Natural killer cell (primary cell): ENCODE measurements at regions not wholly inside any gene's neighbourhood (a gene's known extent, or its start where the extent isn't known, plus 50 kb on each side); places are given as distances from the start of the nearest gene placed in this dataset.

Experiments used
- ATAC-seq, 3 donors: fragments of 150-1000 bp in 2 of 3; fragments of 200-7000 bp in 1 of 3; cut with Tn5 transposase; 1 replicate in 1 of 3; 2 replicates in 2 of 3; pipeline ENCODE4 v1.10.0; 2021; ENCODE audit warnings: mild to moderate bottlenecking in 2 of 3, moderate library complexity in 2 of 3
- DNase-seq, 2 donors: peaks; one replicate each; pipeline versions ENCODE4 v3.0.0 to v3.0.0-alpha.2; 2013 to 2021; ENCODE audit warnings: mixed read lengths in 1 of 2
- H3K27ac ChIP-seq: one replicate; pipeline ENCODE4 v1.5.1; 2013; ENCODE audit warnings: mild to moderate bottlenecking, low read length
- H3K27me3 ChIP-seq: one replicate; pipeline ENCODE4 v1.6.1; 2013; ENCODE audit warnings: low read length; ENCODE audit not compliant: control insufficient read depth, insufficient read depth
- H3K36me3 ChIP-seq: one replicate; pipeline ENCODE4 v1.6.1; 2013; ENCODE audit warnings: low read length; ENCODE audit not compliant: control insufficient read depth, insufficient read depth
- H3K4me1 ChIP-seq: one replicate; pipeline ENCODE4 v1.6.1; 2013; ENCODE audit warnings: low read length; ENCODE audit not compliant: control insufficient read depth, insufficient read depth
- H3K4me3 ChIP-seq: one replicate; pipeline ENCODE4 v1.5.1; 2013; ENCODE audit warnings: low read length
- H3K9me3 ChIP-seq: one replicate; pipeline ENCODE4 v1.6.1; 2013; ENCODE audit warnings: low read length; ENCODE audit not compliant: control insufficient read depth, insufficient read depth
- H3K27ac Mint-ChIP-seq, 2 donors: one replicate each; pipeline ENCODE4 v1.8.0; 2022; ENCODE audit warnings: mild to moderate bottlenecking in 2 of 2, mixed read lengths in 2 of 2, moderate library complexity in 1 of 2
- H3K27me3 Mint-ChIP-seq, 2 donors: one replicate each; pipeline ENCODE4 v1.8.0; 2022; ENCODE audit warnings: low read depth in 2 of 2, mixed read lengths in 2 of 2
- H3K36me3 Mint-ChIP-seq: one replicate; pipeline ENCODE4 v1.8.0; 2022; ENCODE audit warnings: mixed read lengths
- H3K4me1 Mint-ChIP-seq, 2 donors: one replicate each; pipeline ENCODE4 v1.8.0; 2022; ENCODE audit warnings: mixed read lengths in 2 of 2
- H3K4me3 Mint-ChIP-seq: one replicate; pipeline ENCODE4 v1.8.0; 2022; ENCODE audit warnings: mild to moderate bottlenecking, moderate library complexity, mixed read lengths
- H3K9me3 Mint-ChIP-seq, 2 donors: one replicate each; pipeline ENCODE4 v1.8.0; 2022; ENCODE audit warnings: mixed read lengths in 2 of 2
- WGBS: methylation state at CpG from one replicate; pipeline ENCODE4 v1.1.7; 2013; ENCODE audit warnings: missing lambda C conversion rate; ENCODE audit not compliant: insufficient coverage; 5-methylcytosine and 5-hydroxymethylcytosine counted together
- intact Hi-C: fragments of 100-400 bp; cut with micrococcal nuclease; formaldehyde crosslinking; loops from one replicate; pipeline ENCODE4 v1.14.2; 2022
- TF ChIP-seq, protein P1 (sequence below): fragments of 200-600 bp; IDR thresholded peaks from one replicate; pipeline ENCODE4 v1.8.0; 2022; ENCODE audit warnings: antibody characterized with exemption

DNA sequence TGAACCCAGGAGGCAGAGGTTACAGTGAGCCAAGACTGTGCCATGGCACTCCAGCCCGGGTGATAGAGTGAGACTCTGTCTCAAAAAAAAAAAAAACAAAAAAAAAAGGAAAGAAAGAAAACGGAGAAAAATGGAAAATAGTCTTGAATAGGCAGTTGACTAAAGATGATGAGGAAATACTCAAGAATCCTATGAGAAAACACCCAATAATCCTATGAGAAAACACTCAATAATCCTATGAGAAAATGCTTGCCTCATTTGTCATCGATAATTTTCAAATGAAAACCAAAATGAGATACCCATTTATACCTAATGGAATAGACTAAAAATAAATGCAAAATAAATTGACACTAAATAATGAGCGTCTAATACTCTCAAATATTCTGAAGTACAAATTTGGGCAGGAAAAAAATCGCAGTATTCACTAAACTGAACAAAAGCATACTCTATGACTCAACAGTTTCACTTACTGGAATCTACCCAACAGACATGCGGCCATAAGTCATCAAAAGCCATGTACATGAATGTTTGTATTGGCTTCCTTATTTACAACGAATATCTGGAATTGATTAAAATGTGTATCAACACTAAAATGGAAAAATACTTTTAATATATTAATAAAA lies 733.9 kb upstream of the CHRM3 start:
- H3K4me1 Mint-ChIP-seq: no peaks in the 10 kb centered on the region
- Histone ChIP-seq H3K27ac (no peak overlapping the region), H3K27me3 (no peaks in the 10 kb centered on the region), H3K9me3 (no peaks in the 10 kb centered on the region), H3K4me1 (no peaks in the 10 kb centered on the region), H3K4me3 (no peak overlapping the region), H3K36me3 (no peaks in the 10 kb centered on the region)
- TF ChIP-seq, protein P1, sequence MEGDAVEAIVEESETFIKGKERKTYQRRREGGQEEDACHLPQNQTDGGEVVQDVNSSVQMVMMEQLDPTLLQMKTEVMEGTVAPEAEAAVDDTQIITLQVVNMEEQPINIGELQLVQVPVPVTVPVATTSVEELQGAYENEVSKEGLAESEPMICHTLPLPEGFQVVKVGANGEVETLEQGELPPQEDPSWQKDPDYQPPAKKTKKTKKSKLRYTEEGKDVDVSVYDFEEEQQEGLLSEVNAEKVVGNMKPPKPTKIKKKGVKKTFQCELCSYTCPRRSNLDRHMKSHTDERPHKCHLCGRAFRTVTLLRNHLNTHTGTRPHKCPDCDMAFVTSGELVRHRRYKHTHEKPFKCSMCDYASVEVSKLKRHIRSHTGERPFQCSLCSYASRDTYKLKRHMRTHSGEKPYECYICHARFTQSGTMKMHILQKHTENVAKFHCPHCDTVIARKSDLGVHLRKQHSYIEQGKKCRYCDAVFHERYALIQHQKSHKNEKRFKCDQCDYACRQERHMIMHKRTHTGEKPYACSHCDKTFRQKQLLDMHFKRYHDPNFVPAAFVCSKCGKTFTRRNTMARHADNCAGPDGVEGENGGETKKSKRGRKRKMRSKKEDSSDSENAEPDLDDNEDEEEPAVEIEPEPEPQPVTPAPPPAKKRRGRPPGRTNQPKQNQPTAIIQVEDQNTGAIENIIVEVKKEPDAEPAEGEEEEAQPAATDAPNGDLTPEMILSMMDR: no peak
- H3K27ac Mint-ChIP-seq: no peak overlapping the region
- no peaks in the 10 kb centered on the region for H3K36me3 Mint-ChIP-seq
- no peak for DNase-seq
- intact Hi-C loops: no loop called here
- ATAC-seq: no peak
- H3K9me3 Mint-ChIP-seq: peaks cover 3 to 7% of the 10 kb centered on the region in 2 donors
- H3K27me3 Mint-ChIP-seq: no peaks in the 10 kb centered on the region
- WGBS: 84% methylated on average over 4 of the region's 7 CpGs
- H3K4me3 Mint-ChIP-seq: no peak overlapping the region

DNA sequence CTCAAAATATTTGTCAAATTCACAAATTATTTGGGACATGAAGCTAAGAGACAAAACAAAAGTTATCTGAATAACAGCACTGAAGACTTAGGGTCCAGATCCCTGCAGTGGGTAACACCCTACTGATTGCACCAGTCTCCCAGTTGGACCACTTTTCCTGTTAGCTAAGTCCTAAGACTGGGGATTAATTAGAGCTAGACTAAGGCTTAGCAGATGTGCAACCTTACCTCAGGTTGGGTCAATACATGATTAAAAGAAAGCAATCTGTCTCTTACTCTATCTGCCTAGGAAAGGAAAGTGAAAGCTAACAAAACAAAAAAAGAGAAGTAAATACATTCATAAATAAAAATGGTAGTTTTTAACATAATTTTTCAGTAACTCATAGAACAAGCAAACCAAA lies 737.2 kb upstream of the CHRM3 start:
- Mint-ChIP-seq H3K4me3 (no peak overlapping the region), H3K9me3 (peaks cover 5 to 11% of the 10 kb centered on the region in 2 donors), H3K4me1 (no peaks in the 10 kb centered on the region), H3K27me3 (no peaks in the 10 kb centered on the region), H3K36me3 (no peaks in the 10 kb centered on the region), H3K27ac (no peak overlapping the region)
- Histone ChIP-seq H3K36me3 (no peaks in the 10 kb centered on the region), H3K27ac (no peak overlapping the region), H3K4me1 (no peaks in the 10 kb centered on the region), H3K9me3 (no peaks in the 10 kb centered on the region), H3K27me3 (no peaks in the 10 kb centered on the region), H3K4me3 (no peak overlapping the region)
- ATAC-seq: no peak
- intact Hi-C loops: no loop called here
- no peak for DNase-seq
- TF ChIP-seq, protein P1: no peak

DNA sequence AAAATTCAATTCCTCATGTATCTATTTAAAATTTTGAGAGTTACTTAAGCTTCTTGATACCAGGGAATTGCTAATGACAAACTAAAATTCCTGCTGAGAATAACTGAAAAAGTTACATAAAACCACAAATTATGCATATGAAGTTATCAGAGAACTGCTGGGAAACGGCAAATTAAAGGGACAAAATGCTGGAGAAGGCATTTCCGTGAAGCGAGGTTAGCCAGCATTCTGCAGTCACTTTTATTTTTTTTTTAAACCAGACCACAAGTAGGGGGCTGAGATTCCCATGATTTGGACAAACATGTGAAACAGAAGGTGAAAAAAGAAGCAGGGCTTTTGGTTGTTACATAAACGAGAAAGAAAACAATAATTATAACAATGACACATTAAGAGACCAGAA lies 737.6 kb upstream of the CHRM3 start:
- intact Hi-C loops: no loop called here

More for the DNA sequence above, 737.6 kb upstream of the CHRM3 start:
- H3K4me1 ChIP-seq: no peaks in the 10 kb centered on the region
- no peak for DNase-seq
- no peaks in the 10 kb centered on the region for H3K36me3 ChIP-seq
- no peaks in the 10 kb centered on the region for H3K9me3 ChIP-seq
- TF ChIP-seq, protein P1: no peak
- WGBS: 70% methylated on average over 4 of the region's 4 CpGs
- H3K27me3 ChIP-seq: no peaks in the 10 kb centered on the region
- no peak overlapping the region for H3K4me3 ChIP-seq
- H3K36me3 Mint-ChIP-seq: no peaks in the 10 kb centered on the region
- H3K27me3 Mint-ChIP-seq: no peaks in the 10 kb centered on the region
- H3K4me1 Mint-ChIP-seq: no peaks in the 10 kb centered on the region
- H3K27ac ChIP-seq: no peak overlapping the region
- ATAC-seq: no peak
- no peak overlapping the region for H3K27ac Mint-ChIP-seq
- H3K9me3 Mint-ChIP-seq: peaks cover 5 to 8% of the 10 kb centered on the region in 2 donors
- H3K4me3 Mint-ChIP-seq: no peak overlapping the region
